A673 (cell line): ENCODE measurements at regions not wholly inside any gene's neighbourhood (a gene's known extent, or its start where the extent isn't known, plus 50 kb on each side); places are given as distances from the start of the nearest gene placed in this dataset.

Experiments
- BruUV-seq: library from RNA; stranded (reverse); fragments of 400-500 nt; replicated peaks from 2 replicates; lab custom pipeline; 2021; lab: Mats Ljungman, UMichigan
- CTCF ChIA-PET: fragments of 300-600 bp; sonication (Branson Sonifier 250); formaldehyde crosslinking; loops from one replicate; lab custom pipeline; 2022; ENCODE audit warnings: antibody characterized with exemption; lab: Charles Lee
- POLR2A ChIA-PET: fragments of 300-600 bp; sonication (Branson Sonifier 250); formaldehyde crosslinking; loops from one replicate; lab custom pipeline; 2022; ENCODE audit warnings: antibody characterized with exemption; ENCODE audit not compliant: low non-redundant PET; lab: Charles Lee
- DNase-seq: peaks from one replicate; pipeline ENCODE4 v3.0.0-alpha.2; 2015; ENCODE audit warnings: low spot score
- H3K27ac ChIP-seq: fragments of 200-600 bp; sonication (generic); 2 replicates; pipeline ENCODE4 v1.5.1; 2016; ENCODE audit warnings: mixed run types, low read depth, mild to moderate bottlenecking, mixed read lengths, antibody characterized with exemption, low read length; ENCODE audit not compliant: poor library complexity, severe bottlenecking
- H3K27me3 ChIP-seq: fragments of 200-600 bp; sonication (generic); replicated peaks from 2 replicates; pipeline ENCODE4 v1.6.1; 2017; ENCODE audit warnings: mixed run types, low read depth, mild to moderate bottlenecking, mixed read lengths, antibody characterized with exemption, low read length; ENCODE audit not compliant: insufficient read depth, poor library complexity
- H3K36me3 ChIP-seq: fragments of 200-600 bp; sonication (generic); 2 replicates; pipeline ENCODE4 v1.6.1; 2016; ENCODE audit warnings: mixed run types, mild to moderate bottlenecking, mixed read lengths, antibody characterized with exemption, low read length; ENCODE audit not compliant: insufficient read depth, poor library complexity, severe bottlenecking
- H3K4me1 ChIP-seq: fragments of 200-600 bp; sonication (generic); 2 replicates; pipeline ENCODE4 v1.6.1; 2017; ENCODE audit warnings: mixed run types, mild to moderate bottlenecking, mixed read lengths, antibody characterized with exemption, low read length; ENCODE audit not compliant: insufficient read depth, poor library complexity, severe bottlenecking
- H3K4me3 ChIP-seq: fragments of 200-600 bp; sonication (generic); 2 replicates; pipeline ENCODE4 v1.5.1; 2016; ENCODE audit warnings: low read depth, mixed run types, mild to moderate bottlenecking, mixed read lengths, low read length; ENCODE audit not compliant: poor library complexity, severe bottlenecking
- H3K9me3 ChIP-seq: fragments of 200-600 bp; sonication (generic); 2 replicates; pipeline ENCODE4 v1.6.1; 2016; ENCODE audit warnings: mixed run types, low read depth, mild to moderate bottlenecking, mixed read lengths, antibody characterized with exemption, low read length; ENCODE audit not compliant: poor library complexity, severe bottlenecking
- EZH2 ChIP-seq: fragments of 200-600 bp; sonication (generic); IDR thresholded peaks from 2 replicates; pipeline ENCODE4 v1.6.1; 2017; ENCODE audit warnings: borderline replicate concordance, low read depth, mild to moderate bottlenecking, mixed read lengths, antibody characterized with exemption, low read length; ENCODE audit not compliant: poor library complexity, severe bottlenecking
- intact Hi-C: fragments of 100-400 bp; cut with micrococcal nuclease; formaldehyde crosslinking; loops from one replicate; pipeline ENCODE4 v1.10.0; 2022; ENCODE audit not compliant: unreplicated experiment
- TF ChIP-seq, protein P1 (sequence below): fragments of 300-800, 200-600 bp; sonication (generic); conservative IDR thresholded peaks from 2 replicates; pipeline ENCODE4 v1.5.1; 2017; ENCODE audit warnings: low read depth, mild to moderate bottlenecking, antibody characterized with exemption, low read length, moderate library complexity, mixed read lengths

DNA sequence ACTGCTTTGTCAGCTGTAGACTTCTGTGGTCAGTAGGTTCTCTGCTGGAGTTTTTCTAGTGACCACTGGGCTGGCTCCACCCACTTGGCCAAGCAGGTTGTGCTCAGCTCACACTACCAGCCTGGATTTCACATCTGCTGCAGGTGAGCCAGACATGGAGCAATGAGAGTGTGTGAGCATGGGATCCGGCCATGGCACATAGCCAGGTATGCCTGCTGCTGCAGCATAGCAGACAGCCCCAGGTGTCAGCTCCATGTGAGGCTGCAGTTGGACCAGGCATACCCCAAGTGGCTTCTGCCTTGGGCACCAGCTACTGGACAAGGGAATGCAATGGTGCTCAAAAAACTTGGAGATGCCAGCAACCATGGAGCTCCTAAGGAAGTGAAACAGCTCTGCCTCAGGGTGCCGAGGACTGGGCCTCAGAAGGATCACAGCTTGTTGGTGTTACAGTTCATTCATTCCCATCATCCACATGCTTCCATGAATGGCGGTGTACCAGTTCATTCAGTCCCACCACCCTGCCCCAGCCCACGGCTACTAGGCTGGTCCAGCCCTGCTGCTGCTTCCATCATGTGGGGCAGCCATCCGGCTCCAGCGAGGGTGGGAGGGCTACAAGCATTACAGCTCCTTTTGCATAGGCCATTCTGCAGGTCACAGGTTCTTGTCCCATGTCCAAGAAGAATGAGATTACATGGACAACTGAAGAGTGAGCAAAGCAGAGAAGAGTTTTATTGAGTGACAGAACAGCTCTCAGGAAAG is 389.1 kb upstream of the PCDH7 start:
- no peaks in the 10 kb centered on the region for H3K4me1 ChIP-seq
- H3K27me3 ChIP-seq: no peaks in the 10 kb centered on the region
- BruUV-seq: no TSS peak
- CTCF ChIA-PET: no interaction called here
- DNase-seq: no peak
- H3K27ac ChIP-seq: no peak overlapping the region
- POLR2A ChIA-PET: no interaction called here
- no peaks in the 10 kb centered on the region for H3K36me3 ChIP-seq
- no peak overlapping the region for H3K4me3 ChIP-seq
- intact Hi-C loops: no loop called here
- no peak for TF ChIP-seq EZH2
- TF ChIP-seq, protein P1, sequence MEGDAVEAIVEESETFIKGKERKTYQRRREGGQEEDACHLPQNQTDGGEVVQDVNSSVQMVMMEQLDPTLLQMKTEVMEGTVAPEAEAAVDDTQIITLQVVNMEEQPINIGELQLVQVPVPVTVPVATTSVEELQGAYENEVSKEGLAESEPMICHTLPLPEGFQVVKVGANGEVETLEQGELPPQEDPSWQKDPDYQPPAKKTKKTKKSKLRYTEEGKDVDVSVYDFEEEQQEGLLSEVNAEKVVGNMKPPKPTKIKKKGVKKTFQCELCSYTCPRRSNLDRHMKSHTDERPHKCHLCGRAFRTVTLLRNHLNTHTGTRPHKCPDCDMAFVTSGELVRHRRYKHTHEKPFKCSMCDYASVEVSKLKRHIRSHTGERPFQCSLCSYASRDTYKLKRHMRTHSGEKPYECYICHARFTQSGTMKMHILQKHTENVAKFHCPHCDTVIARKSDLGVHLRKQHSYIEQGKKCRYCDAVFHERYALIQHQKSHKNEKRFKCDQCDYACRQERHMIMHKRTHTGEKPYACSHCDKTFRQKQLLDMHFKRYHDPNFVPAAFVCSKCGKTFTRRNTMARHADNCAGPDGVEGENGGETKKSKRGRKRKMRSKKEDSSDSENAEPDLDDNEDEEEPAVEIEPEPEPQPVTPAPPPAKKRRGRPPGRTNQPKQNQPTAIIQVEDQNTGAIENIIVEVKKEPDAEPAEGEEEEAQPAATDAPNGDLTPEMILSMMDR: no peak
- peaks cover 13% of the 10 kb centered on the region for H3K9me3 ChIP-seq

DNA sequence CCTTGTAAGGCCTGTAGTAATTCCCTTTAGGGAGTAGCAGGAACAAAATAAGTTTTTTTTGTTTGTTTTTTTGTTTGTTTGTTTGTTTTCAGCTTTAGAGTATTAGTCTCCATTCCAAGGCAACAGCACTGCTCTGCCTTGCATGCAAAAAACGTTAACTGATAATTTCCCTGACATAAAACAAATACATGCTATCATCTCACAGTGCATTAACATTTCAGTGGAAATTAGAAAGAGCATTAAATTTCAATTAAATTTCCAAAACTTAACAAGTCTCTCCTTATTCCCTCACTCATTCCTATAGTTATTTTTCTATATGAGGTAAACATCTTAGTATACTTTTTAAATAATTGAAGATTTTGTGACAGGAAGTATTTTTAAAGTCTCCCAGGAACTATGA is 378.4 kb upstream of the PCDH7 start:
- no peak overlapping the region for H3K27ac ChIP-seq
- CTCF ChIA-PET: no interaction called here
- BruUV-seq: no TSS peak

DNA sequence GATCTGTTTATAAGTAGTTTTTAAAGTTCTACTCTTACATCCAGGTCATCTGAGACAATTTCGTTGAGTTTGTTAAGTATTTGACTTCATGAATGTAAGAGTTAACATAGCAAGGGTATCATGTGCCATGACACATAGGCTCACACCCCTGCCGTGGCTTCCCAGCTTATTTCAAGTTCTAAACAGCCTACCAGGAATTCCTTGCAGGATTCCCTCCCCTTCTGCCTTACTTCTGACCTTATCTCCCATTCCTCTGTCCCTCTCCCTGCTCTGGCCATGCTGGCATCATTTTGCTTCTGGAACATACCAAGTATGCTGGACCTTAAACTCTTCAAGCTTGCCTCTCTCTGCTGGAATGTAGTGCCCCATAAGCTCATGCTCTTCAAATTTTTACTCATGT is 369.9 kb upstream of the PCDH7 start:
- TF ChIP-seq EZH2: no peak
- TF ChIP-seq, protein P1: no peak
- H3K4me3 ChIP-seq: no peak overlapping the region
- H3K4me1 ChIP-seq: no peaks in the 10 kb centered on the region
- ChIA-PET POLR2A (no interaction called here), CTCF (no interaction called here)
- no peak for DNase-seq
- no peak overlapping the region for H3K27ac ChIP-seq
- H3K9me3 ChIP-seq: no peaks in the 10 kb centered on the region
- H3K36me3 ChIP-seq: no peaks in the 10 kb centered on the region
- BruUV-seq: no TSS peak
- H3K27me3 ChIP-seq: no peaks in the 10 kb centered on the region
- intact Hi-C loops: no loop called here

More for the DNA sequence above, 378.4 kb upstream of the PCDH7 start:
- Histone ChIP-seq H3K27me3 (no peaks in the 10 kb centered on the region), H3K9me3 (no peaks in the 10 kb centered on the region), H3K4me1 (no peaks in the 10 kb centered on the region), H3K36me3 (no peaks in the 10 kb centered on the region), H3K4me3 (no peak overlapping the region)
- POLR2A ChIA-PET: no interaction called here
- no peak for DNase-seq
- TF ChIP-seq, protein P1: no peak
- no peak for TF ChIP-seq EZH2
- intact Hi-C loops: no loop called here
